IMR-90 (cell line): ENCODE measurements at regions not wholly inside any gene's neighbourhood (a gene's known extent, or its start where the extent isn't known, plus 50 kb on each side); places are given as distances from the start of the nearest gene placed in this dataset.

Source experiments
- ATAC-seq: fragments of 200-7000 bp; cut with Tn5 transposase; 2 replicates; pipeline ENCODE4 v1.9.1; 2020; ENCODE audit warnings: low read depth, mild to moderate bottlenecking, moderate library complexity
- BruUV-seq: library from RNA; stranded (reverse); fragments of 400-500 nt; replicated peaks from 2 replicates; lab custom pipeline; 2021; lab: Mats Ljungman, UMichigan
- CTCF ChIA-PET: fragments of 300-600 bp; formaldehyde crosslinking; extraction: SDS; loops from one replicate; lab custom pipeline; 2021; ENCODE audit warnings: antibody characterized with exemption; lab: Yijun Ruan, JAX
- POLR2A ChIA-PET: fragments of 300-600 bp; sonication (Branson Sonifier 250); formaldehyde crosslinking; loops from one replicate; lab custom pipeline; 2022; ENCODE audit warnings: antibody characterized with exemption; ENCODE audit not compliant: unreplicated experiment; lab: Charles Lee
- DNase-seq: peaks from one replicate; pipeline ENCODE4 v3.0.0; 2013
- H2AFZ ChIP-seq: replicated peaks from 2 replicates; pipeline ENCODE3; 2013; ENCODE audit warnings: low read length, mild to moderate bottlenecking; ENCODE audit not compliant: poor library complexity
- H2AK5ac ChIP-seq: 2 replicates; pipeline ENCODE4 v1.6.1; 2013; ENCODE audit warnings: low read depth, low read length, inconsistent platforms
- H2AK9ac ChIP-seq: replicated peaks from 2 replicates; pipeline ENCODE3; 2013; ENCODE audit warnings: mild to moderate bottlenecking, low read depth, low read length, moderate library complexity; ENCODE audit not compliant: poor library complexity
- H2BK120ac ChIP-seq: 2 replicates; pipeline ENCODE4 v1.6.1; 2013; ENCODE audit warnings: low read depth, low read length, inconsistent platforms
- H2BK15ac ChIP-seq: 3 replicates; pipeline ENCODE4 v1.6.1; 2013; ENCODE audit warnings: low read depth, low read length, inconsistent platforms
- H2BK20ac ChIP-seq: 2 replicates; pipeline ENCODE4 v1.6.1; 2013; ENCODE audit warnings: low read depth, mild to moderate bottlenecking, inconsistent platforms, low read length, moderate library complexity
- H2BK5ac ChIP-seq: 2 replicates; pipeline ENCODE4 v1.6.1; 2013; ENCODE audit warnings: mild to moderate bottlenecking, low read depth, low read length, inconsistent platforms; ENCODE audit not compliant: poor library complexity, severe bottlenecking
- H3K14ac ChIP-seq: replicated peaks from 2 replicates; pipeline ENCODE4 v1.6.1; 2013; ENCODE audit warnings: low read depth, low read length, inconsistent platforms
- H3K18ac ChIP-seq: 2 replicates; pipeline ENCODE4 v1.6.1; 2013; ENCODE audit warnings: low read depth, low read length, control low read depth
- H3K23ac ChIP-seq: 2 replicates; pipeline ENCODE4 v1.6.1; 2013; ENCODE audit warnings: low read depth, low read length, inconsistent platforms
- H3K27ac ChIP-seq: 2 replicates; pipeline ENCODE4 v1.5.1; 2013; ENCODE audit warnings: mild to moderate bottlenecking, control low read depth, low read length; ENCODE audit not compliant: insufficient read depth
- H3K27me3 ChIP-seq: 2 replicates; pipeline ENCODE4 v1.6.1; 2013; ENCODE audit warnings: low read length; ENCODE audit not compliant: control insufficient read depth, insufficient read depth
- H3K36me3 ChIP-seq: 2 replicates; pipeline ENCODE4 v1.6.1; 2013; ENCODE audit warnings: low read length, mixed read lengths; ENCODE audit not compliant: control insufficient read depth, insufficient read depth
- H3K4ac ChIP-seq: 2 replicates; pipeline ENCODE4 v1.6.1; 2013; ENCODE audit warnings: low read depth, low read length, inconsistent platforms
- H3K4me1 ChIP-seq: 2 replicates; pipeline ENCODE4 v1.6.1; 2013; ENCODE audit warnings: low read length, mixed read lengths; ENCODE audit not compliant: control insufficient read depth, insufficient read depth
- H3K4me2 ChIP-seq: 2 replicates; pipeline ENCODE4 v1.6.1; 2013; ENCODE audit warnings: low read depth, mild to moderate bottlenecking, control low read depth, low read length, moderate library complexity
- H3K4me3 ChIP-seq: 2 replicates; pipeline ENCODE4 v1.5.1; 2013; ENCODE audit warnings: low read depth, mild to moderate bottlenecking, control low read depth, low read length, moderate library complexity; ENCODE audit not compliant: insufficient read depth
- H3K56ac ChIP-seq: 2 replicates; pipeline ENCODE4 v1.6.1; 2013; ENCODE audit warnings: low read length, inconsistent platforms; ENCODE audit not compliant: insufficient read depth; ENCODE audit errors: extremely low read depth
- H3K79me1 ChIP-seq, 2 experiments: 2 replicates each; pipeline ENCODE4 v1.6.1; 2013; ENCODE audit warnings: low read length in 2 of 2, inconsistent platforms in 1 of 2, low read depth in 1 of 2
- H3K9ac ChIP-seq: 2 replicates; pipeline ENCODE4 v1.6.1; 2013; ENCODE audit warnings: low read depth, low read length, control low read depth
- H3K9me1 ChIP-seq: 2 replicates; pipeline ENCODE4 v1.6.1; 2013; ENCODE audit warnings: low read length, inconsistent platforms; ENCODE audit not compliant: insufficient read depth
- H3K9me3 ChIP-seq: 2 replicates; pipeline ENCODE4 v1.6.1; 2013; ENCODE audit warnings: low read length; ENCODE audit not compliant: control insufficient read depth, insufficient read depth
- H4K20me1 ChIP-seq: 2 replicates; pipeline ENCODE4 v1.6.1; 2013; ENCODE audit warnings: low read length, inconsistent platforms; ENCODE audit not compliant: insufficient read depth
- H4K5ac ChIP-seq: 2 replicates; pipeline ENCODE4 v1.6.1; 2013; ENCODE audit warnings: mild to moderate bottlenecking, low read depth, low read length, control low read depth
- H4K8ac ChIP-seq, 2 experiments: 2 replicates each; pipeline ENCODE4 v1.6.1; 2013; ENCODE audit warnings: low read depth in 2 of 2, low read length in 2 of 2, control low read depth in 1 of 2, inconsistent platforms in 1 of 2
- H4K91ac ChIP-seq: 2 replicates; pipeline ENCODE4 v1.6.1; 2013; ENCODE audit warnings: low read depth, low read length, inconsistent platforms; ENCODE audit not compliant: insufficient read depth
- BHLHE40 ChIP-seq: fragments of 150-350 bp; IDR thresholded peaks from 2 replicates; pipeline ENCODE4 v1.6.1; 2016; ENCODE audit warnings: mild to moderate bottlenecking, low read depth, low read length
- CEBPB ChIP-seq: IDR thresholded peaks from 2 replicates; pipeline ENCODE4 v1.6.1; 2012; ENCODE audit warnings: low read depth, low read length, improper control_type of control experiment
- CHD1 ChIP-seq: IDR thresholded peaks from 2 replicates; pipeline ENCODE4 v1.6.1; 2012; ENCODE audit warnings: low read depth, low read length, improper control_type of control experiment
- CTCF ChIP-seq: conservative IDR thresholded peaks from 2 replicates; pipeline ENCODE4 v1.5.1; 2012; ENCODE audit warnings: mild to moderate bottlenecking, low read depth, low read length, improper control_type of control experiment
- ELK1 ChIP-seq: fragments of 150-350 bp; IDR thresholded peaks from 2 replicates; pipeline ENCODE4 v1.6.1; 2016; ENCODE audit warnings: low read depth, mild to moderate bottlenecking, low read length, moderate library complexity, borderline replicate concordance
- FOS ChIP-seq: fragments of 150-350 bp; IDR thresholded peaks from 2 replicates; pipeline ENCODE4 v1.6.1; 2016; ENCODE audit warnings: low read depth, low read length
- MAFK ChIP-seq: IDR thresholded peaks from 2 replicates; pipeline ENCODE4 v1.6.1; 2012; ENCODE audit warnings: low read depth, low read length, improper control_type of control experiment
- MAZ ChIP-seq: IDR thresholded peaks from 2 replicates; pipeline ENCODE4 v1.6.1; 2012; ENCODE audit warnings: low read depth, mild to moderate bottlenecking, low read length, improper control_type of control experiment, moderate library complexity, borderline replicate concordance
- MXI1 ChIP-seq: IDR thresholded peaks from 2 replicates; pipeline ENCODE4 v1.6.1; 2012; ENCODE audit warnings: low read depth, mild to moderate bottlenecking, low read length, moderate library complexity, borderline replicate concordance
- NFE2L2 ChIP-seq: fragments of 150-350 bp; IDR thresholded peaks from 2 replicates; pipeline ENCODE4 v1.6.1; 2016; ENCODE audit warnings: low read depth, mild to moderate bottlenecking, low read length
- POLR2A ChIP-seq: IDR thresholded peaks from 2 replicates; pipeline ENCODE4 v1.6.1; 2012; ENCODE audit warnings: mild to moderate bottlenecking, low read depth, low read length
- RAD21 ChIP-seq: IDR thresholded peaks from 2 replicates; pipeline ENCODE4 v1.6.1; 2012; ENCODE audit warnings: low read length, improper control_type of control experiment
- RCOR1 ChIP-seq: IDR thresholded peaks from 2 replicates; pipeline ENCODE4 v1.6.1; 2012; ENCODE audit warnings: mild to moderate bottlenecking, low read length, improper control_type of control experiment; ENCODE audit not compliant: insufficient replicate concordance
- RFX5 ChIP-seq: IDR thresholded peaks from 2 replicates; pipeline ENCODE4 v1.8.0; 2012; ENCODE audit warnings: low read depth, mild to moderate bottlenecking, low read length, moderate library complexity
- SMC3 ChIP-seq: fragments of 150-350 bp; IDR thresholded peaks from 2 replicates; pipeline ENCODE4 v1.6.1; 2016; ENCODE audit warnings: low read depth, mild to moderate bottlenecking, antibody characterized with exemption, low read length, moderate library complexity
- USF2 ChIP-seq: fragments of 150-350 bp; IDR thresholded peaks from 2 replicates; pipeline ENCODE4 v1.6.1; 2017; ENCODE audit warnings: mild to moderate bottlenecking, antibody characterized with exemption, low read length, low read depth
- WGBS, 2 experiments: methylation state at CpG; one replicate each; pipeline versions ENCODE4 v1.1.5 to v1.1.7; 2013; ENCODE audit warnings: missing lambda C conversion rate in 2 of 2; ENCODE audit not compliant: insufficient read length in 1 of 2; ENCODE audit errors: extremely low coverage in 2 of 2; 5-methylcytosine and 5-hydroxymethylcytosine counted together
- dilution Hi-C: fragments of 300-500 bp; cut with HindIII; formaldehyde crosslinking; loops from one replicate; pipeline ENCODE4 v1.14.3; 2018; ENCODE audit warnings: low sequenced_read_pairs; ENCODE audit not compliant: unreplicated experiment
- in situ Hi-C: fragments of 300-500 bp; cut with MboI; formaldehyde crosslinking; loops from 3 replicates; pipeline ENCODE4 v1.14.3; 2019; ENCODE audit warnings: low sequenced_read_pairs, inconsistent platforms, mixed read lengths
- intact Hi-C: fragments of 100-400 bp; cut with micrococcal nuclease; formaldehyde crosslinking; loops from 2 replicates; pipeline ENCODE4 v1.10.0; 2022

- no peak overlapping the region for H2BK120ac ChIP-seq
- H3K4me1 ChIP-seq, result peaks cover 2% of the 10 kb centered on the region; the same call in 1 of the 2 replicates
- no peak overlapping the region for H3K27ac ChIP-seq
- no peaks in the 10 kb centered on the region for H3K9me1 ChIP-seq
- H3K4me3 ChIP-seq, result no peak overlapping the region
- H2AFZ ChIP-seq, result no peak overlapping the region
- WGBS, 2 experiments, result no CpG with 5 or more reads among the region's 1 CpG
- H2BK15ac ChIP-seq, result no peak overlapping the region
- dilution Hi-C loops (no loop called here), intact Hi-C loops (no loop called here), in situ Hi-C loops (no loop called here)
- ChIA-PET CTCF (no interaction called here), POLR2A (no interaction called here)
- H4K20me1 ChIP-seq, result no peaks in the 10 kb centered on the region
- no peak overlapping the region for H2AK9ac ChIP-seq
- H3K4ac ChIP-seq, result no peak overlapping the region
- no peaks in the 10 kb centered on the region for H3K79me1 ChIP-seq
- H3K56ac ChIP-seq, result no peak overlapping the region
- DNase-seq, result no peak
- H4K91ac ChIP-seq, result no peak overlapping the region
- H4K5ac ChIP-seq, result no peak overlapping the region
- no peaks in the 10 kb centered on the region for H3K27me3 ChIP-seq
- ATAC-seq, result no peak
- H2AK5ac ChIP-seq, result no peak overlapping the region
- no peak overlapping the region for H3K23ac ChIP-seq
- no peak overlapping the region for H3K4me2 ChIP-seq
- no peaks in the 10 kb centered on the region for H3K9me3 ChIP-seq
- H2BK20ac ChIP-seq, result no peak overlapping the region
- TF ChIP-seq ELK1 (no peak), POLR2A (no peak), MAFK (no peak), FOS (no peak), RAD21 (no peak), BHLHE40 (no peak), SMC3 (no peak), CEBPB (no peak), NFE2L2 (no peak), RCOR1 (no peak), USF2 (no peak), MAZ (no peak), CHD1 (no peak), RFX5 (no peak), MXI1 (no peak), CTCF (no peak)
- H3K18ac ChIP-seq, result no peak overlapping the region
- BruUV-seq, result no TSS peak
- H3K9ac ChIP-seq, result no peak overlapping the region
- no peak overlapping the region for H2BK5ac ChIP-seq
- no peak overlapping the region for H4K8ac ChIP-seq
- no peaks in the 10 kb centered on the region for H3K36me3 ChIP-seq
- H3K14ac ChIP-seq, result no peak overlapping the region
Measured at GRCh38 chr6:80566361-80566760, 459.9 kb downstream of the BCKDHB start.
